PC-3 (cell line): ENCODE measurements at regions not wholly inside any gene's neighbourhood (a gene's known extent, or its start where the extent isn't known, plus 50 kb on each side); places are given as distances from the start of the nearest gene placed in this dataset.

Source experiments
- ATAC-seq: fragments of 200-7000 bp; cut with Tn5 transposase; 2 replicates; pipeline ENCODE4 v1.9.1; 2020; ENCODE audit warnings: mild to moderate bottlenecking, moderate library complexity
- BruUV-seq: library from RNA; stranded (reverse); fragments of 400-500 nt; replicated peaks from 2 replicates; lab custom pipeline; 2021; lab: Mats Ljungman, UMichigan
- CTCF ChIA-PET: fragments of 300-600 bp; sonication (Branson Sonifier 250); formaldehyde crosslinking; loops from one replicate; lab custom pipeline; 2022; ENCODE audit warnings: antibody characterized with exemption; lab: Charles Lee
- POLR2A ChIA-PET: fragments of 300-600 bp; sonication (Branson Sonifier 250); formaldehyde crosslinking; loops from one replicate; lab custom pipeline; 2022; ENCODE audit warnings: antibody characterized with exemption; ENCODE audit not compliant: unreplicated experiment; lab: Charles Lee
- DNase-seq: peaks from one replicate; pipeline ENCODE4 v3.0.0-alpha.2; 2015
- H2AFZ ChIP-seq: fragments of 300-600 bp; sonication (generic); 2 replicates; pipeline ENCODE4 v1.6.0; 2016; ENCODE audit warnings: antibody characterized with exemption, low read length
- H3F3A ChIP-seq: fragments of 300-600 bp; sonication (generic); one replicate; pipeline ENCODE4 v1.6.0; 2017; ENCODE audit warnings: antibody characterized with exemption, low read length, control low read depth, mild to moderate bottlenecking; ENCODE audit not compliant: unreplicated experiment
- H3K27ac ChIP-seq: fragments of 300-600 bp; sonication (generic); 2 replicates; pipeline ENCODE4 v1.5.1; 2016; ENCODE audit warnings: mild to moderate bottlenecking, low read length
- H3K27me3 ChIP-seq: fragments of 300-600 bp; sonication (generic); 2 replicates; pipeline ENCODE4 v1.6.1; 2016; ENCODE audit warnings: low read length, mixed read lengths
- H3K36me3 ChIP-seq: fragments of 300-600 bp; sonication (generic); 2 replicates; pipeline ENCODE4 v1.6.1; 2016; ENCODE audit warnings: low read depth, mixed run types, low read length, mixed read lengths
- H3K4me1 ChIP-seq: fragments of 300-600 bp; sonication (generic); 2 replicates; pipeline ENCODE4 v1.5.1; 2016; ENCODE audit warnings: low read length; ENCODE audit not compliant: insufficient read depth
- H3K4me2 ChIP-seq: fragments of 300-600 bp; sonication (generic); 2 replicates; pipeline ENCODE4 v1.6.0; 2016; ENCODE audit warnings: low read length
- H3K4me3 ChIP-seq: fragments of 300-600 bp; sonication (generic); 2 replicates; pipeline ENCODE4 v1.5.1; 2016; ENCODE audit warnings: mild to moderate bottlenecking, low read length, mixed read lengths
- H3K79me2 ChIP-seq: fragments of 300-600 bp; sonication (generic); 2 replicates; pipeline ENCODE4 v1.6.1; 2017; ENCODE audit warnings: low read length, mixed read lengths
- H3K9ac ChIP-seq: fragments of 300-600 bp; sonication (generic); 2 replicates; pipeline ENCODE4 v1.6.0; 2016; ENCODE audit warnings: mild to moderate bottlenecking, low read length
- H3K9me2 ChIP-seq: fragments of 300-600 bp; sonication (generic); replicated peaks from 2 replicates; pipeline ENCODE4 v1.6.1; 2016; ENCODE audit warnings: mixed run types, low read length, mixed read lengths
- H3K9me3 ChIP-seq: fragments of 300-600 bp; sonication (generic); 2 replicates; pipeline ENCODE4 v1.6.1; 2016; ENCODE audit warnings: low read length, mixed read lengths
- H4K20me1 ChIP-seq: fragments of 300-600 bp; sonication (generic); 2 replicates; pipeline ENCODE4 v1.6.1; 2016; ENCODE audit warnings: low read length, mixed read lengths
- EZH2 ChIP-seq: fragments of 300-600 bp; sonication (generic); IDR thresholded peaks from one replicate; pipeline ENCODE4 v1.6.1; 2017; ENCODE audit warnings: antibody characterized with exemption, mild to moderate bottlenecking, low read length; ENCODE audit not compliant: unreplicated experiment
- EZH2phosphoT487 ChIP-seq: fragments of 300-600 bp; sonication (generic); IDR thresholded peaks from 2 replicates; pipeline ENCODE4 v1.6.1; 2018; ENCODE audit warnings: mild to moderate bottlenecking, antibody characterized with exemption, low read length, borderline replicate concordance
- intact Hi-C: fragments of 100-400 bp; cut with micrococcal nuclease; formaldehyde crosslinking; loops from 2 replicates; pipeline ENCODE4 v1.9.0; 2023
- TF ChIP-seq, protein P1 (sequence below): fragments of 300-600 bp; sonication (generic); conservative IDR thresholded peaks from 2 replicates; pipeline ENCODE4 v1.5.1; 2017; ENCODE audit warnings: antibody characterized with exemption, low read depth, mild to moderate bottlenecking, low read length

- Histone ChIP-seq H3K9ac (no peak overlapping the region), H3F3A (no peaks in the 10 kb centered on the region), H3K4me2 (no peak overlapping the region), H3K4me3 (no peak overlapping the region), H3K27me3 (no peaks in the 10 kb centered on the region), H3K27ac (no peak overlapping the region), H3K9me2 (no peaks in the 10 kb centered on the region), H4K20me1 (no peaks in the 10 kb centered on the region), H3K79me2 (no peaks in the 10 kb centered on the region), H3K9me3 (peaks cover 5% of the 10 kb centered on the region; the same call in 1 of the 2 replicates), H3K36me3 (no peaks in the 10 kb centered on the region), H2AFZ (no peak overlapping the region), H3K4me1 (no peaks in the 10 kb centered on the region)
- no peak for DNase-seq
- intact Hi-C loops = no loop called here
- TF ChIP-seq, protein P1, sequence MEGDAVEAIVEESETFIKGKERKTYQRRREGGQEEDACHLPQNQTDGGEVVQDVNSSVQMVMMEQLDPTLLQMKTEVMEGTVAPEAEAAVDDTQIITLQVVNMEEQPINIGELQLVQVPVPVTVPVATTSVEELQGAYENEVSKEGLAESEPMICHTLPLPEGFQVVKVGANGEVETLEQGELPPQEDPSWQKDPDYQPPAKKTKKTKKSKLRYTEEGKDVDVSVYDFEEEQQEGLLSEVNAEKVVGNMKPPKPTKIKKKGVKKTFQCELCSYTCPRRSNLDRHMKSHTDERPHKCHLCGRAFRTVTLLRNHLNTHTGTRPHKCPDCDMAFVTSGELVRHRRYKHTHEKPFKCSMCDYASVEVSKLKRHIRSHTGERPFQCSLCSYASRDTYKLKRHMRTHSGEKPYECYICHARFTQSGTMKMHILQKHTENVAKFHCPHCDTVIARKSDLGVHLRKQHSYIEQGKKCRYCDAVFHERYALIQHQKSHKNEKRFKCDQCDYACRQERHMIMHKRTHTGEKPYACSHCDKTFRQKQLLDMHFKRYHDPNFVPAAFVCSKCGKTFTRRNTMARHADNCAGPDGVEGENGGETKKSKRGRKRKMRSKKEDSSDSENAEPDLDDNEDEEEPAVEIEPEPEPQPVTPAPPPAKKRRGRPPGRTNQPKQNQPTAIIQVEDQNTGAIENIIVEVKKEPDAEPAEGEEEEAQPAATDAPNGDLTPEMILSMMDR = no peak
- TF ChIP-seq EZH2phosphoT487 = no peak
- no peak for TF ChIP-seq EZH2
- no TSS peak for BruUV-seq
- ChIA-PET CTCF (no interaction called here), POLR2A (no interaction called here)
- ATAC-seq = no peak
Observed at GRCh38 chr21:19921211-19921610, 1077.0 kb upstream of the NCAM2 start.

DNA sequence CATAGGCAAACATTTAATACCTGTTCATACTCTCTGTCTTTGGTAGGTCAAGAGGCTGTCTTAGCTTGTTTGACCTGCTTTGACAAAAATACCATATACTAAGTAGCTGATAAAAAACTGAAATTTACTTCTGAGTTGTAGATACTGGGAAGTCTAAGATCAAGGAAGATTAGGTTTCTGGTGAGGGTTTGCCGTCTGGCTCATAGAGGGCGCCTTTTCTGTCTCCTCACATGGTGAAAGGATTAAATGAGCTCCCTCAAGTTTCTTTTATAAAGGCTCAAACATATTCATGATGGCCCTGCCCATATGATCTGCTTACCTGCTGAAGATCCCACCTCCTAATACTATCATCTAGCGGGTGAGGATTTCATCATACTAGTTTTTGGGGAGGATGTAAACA lies 1076.1 kb upstream of the NCAM2 start:
- no peak for DNase-seq
- TF ChIP-seq EZH2 (no peak), EZH2phosphoT487 (no peak)
- TF ChIP-seq, protein P1 = no peak
- no TSS peak for BruUV-seq
- intact Hi-C loops = no loop called here
- H4K20me1 ChIP-seq = no peaks in the 10 kb centered on the region
- no peaks in the 10 kb centered on the region for H3F3A ChIP-seq
- no peak overlapping the region for H2AFZ ChIP-seq
- H3K4me1 ChIP-seq = no peaks in the 10 kb centered on the region
- H3K9me3 ChIP-seq = peaks cover 5% of the 10 kb centered on the region; the same call in 1 of the 2 replicates
- no peak for ATAC-seq
- no peaks in the 10 kb centered on the region for H3K27me3 ChIP-seq
- no peaks in the 10 kb centered on the region for H3K79me2 ChIP-seq
- H3K4me2 ChIP-seq = no peak overlapping the region
- H3K9ac ChIP-seq = no peak overlapping the region
- H3K9me2 ChIP-seq = no peaks in the 10 kb centered on the region
- no peak overlapping the region for H3K4me3 ChIP-seq
- ChIA-PET POLR2A (no interaction called here), CTCF (no interaction called here)
- H3K27ac ChIP-seq = no peak overlapping the region
- no peaks in the 10 kb centered on the region for H3K36me3 ChIP-seq

DNA sequence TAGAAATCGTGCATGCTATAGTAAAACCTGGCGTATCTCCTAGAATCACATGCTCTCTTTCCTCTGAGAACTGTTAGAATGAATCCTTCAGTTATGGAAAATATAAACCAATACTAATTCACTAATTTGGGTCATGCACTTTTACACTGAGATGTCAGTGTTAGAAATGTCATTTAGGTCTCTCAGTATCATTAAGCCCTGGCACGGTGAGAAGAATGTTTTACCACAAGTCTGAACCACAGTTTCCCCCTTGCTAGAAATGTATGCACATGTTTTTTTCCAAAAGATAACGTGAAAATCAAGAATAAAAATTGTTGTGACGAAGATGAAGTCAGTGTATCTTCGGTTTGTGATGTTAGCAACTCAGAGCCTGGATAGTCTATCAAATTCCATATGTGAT lies 1062.7 kb upstream of the NCAM2 start:
- H3K9me3 ChIP-seq = no peaks in the 10 kb centered on the region
- H4K20me1 ChIP-seq = no peaks in the 10 kb centered on the region
- BruUV-seq = no TSS peak
- H2AFZ ChIP-seq = no peak overlapping the region
- intact Hi-C loops = no loop called here
- ATAC-seq (no peak), DNase-seq (no peak)
- no peaks in the 10 kb centered on the region for H3K79me2 ChIP-seq
- H3K27me3 ChIP-seq = no peaks in the 10 kb centered on the region
- no peak overlapping the region for H3K9ac ChIP-seq
- TF ChIP-seq, protein P1 = no peak
- TF ChIP-seq EZH2 (no peak), EZH2phosphoT487 (no peak)
- no peak overlapping the region for H3K27ac ChIP-seq
- CTCF ChIA-PET = no interaction called here
- H3K36me3 ChIP-seq = no peaks in the 10 kb centered on the region
- H3K9me2 ChIP-seq = no peaks in the 10 kb centered on the region
- no peaks in the 10 kb centered on the region for H3F3A ChIP-seq
- no peaks in the 10 kb centered on the region for H3K4me1 ChIP-seq
- no peak overlapping the region for H3K4me2 ChIP-seq
- POLR2A ChIA-PET = no interaction called here
- no peak overlapping the region for H3K4me3 ChIP-seq
